HT1080 (cell line): ENCODE measurements at regions not wholly inside any gene's neighbourhood (a gene's known extent, or its start where the extent isn't known, plus 50 kb on each side); places are given as distances from the start of the nearest gene placed in this dataset.
A peak's percentile ranks its signal among the peaks of the same experiment; 100 is the strongest.
"Not testable (repeated sequence)": the region's sequence is repeated elsewhere in the genome, so short reads cannot be mapped to it uniquely, and the experiment has no call there.

Source experiments
- DNase-seq: peaks from one replicate; pipeline ENCODE4 v3.0.0-alpha.2; 2015; ENCODE audit warnings: low read depth

DNA sequence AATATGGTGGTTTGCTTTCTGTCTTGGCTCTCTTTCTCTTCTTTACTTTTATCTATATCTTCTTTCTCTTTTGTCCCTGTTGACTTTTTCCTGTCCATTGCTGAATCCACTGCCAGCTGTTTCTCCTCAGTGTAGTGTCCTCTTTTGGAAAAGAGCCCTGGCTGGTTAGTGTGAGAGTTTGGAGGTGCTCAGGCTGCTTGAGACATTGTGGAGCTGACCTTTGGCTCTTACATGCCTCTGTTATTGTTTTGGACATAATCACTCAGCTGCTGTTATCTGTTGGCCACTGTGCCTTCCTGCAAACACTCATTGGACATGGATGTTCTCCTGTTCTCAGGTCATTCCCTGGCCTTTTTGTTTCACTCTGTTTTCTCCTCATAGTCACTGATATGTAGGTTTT is 295.4 kb upstream of the RIOK2 start:
- no peak for DNase-seq

DNA sequence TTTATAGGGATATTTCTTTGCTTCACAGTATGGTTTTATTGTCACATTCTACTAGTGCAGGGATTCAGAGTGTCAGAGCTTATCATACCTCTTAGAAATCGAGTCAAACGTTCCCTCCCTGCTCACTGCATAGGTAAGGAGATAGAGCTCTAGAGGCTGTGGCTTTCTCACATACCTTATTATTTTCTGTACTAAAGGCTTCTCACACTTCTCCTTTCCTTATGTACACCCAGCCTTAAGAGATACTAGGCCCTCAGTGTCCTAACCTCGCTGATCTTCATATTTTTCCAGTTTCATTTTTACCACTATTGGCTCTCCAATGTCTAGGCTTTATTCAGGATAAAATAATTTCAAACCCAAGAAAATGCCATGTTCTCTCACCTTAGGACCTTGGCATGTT is 297.3 kb upstream of the RIOK2 start:
- no peak for DNase-seq

DNA sequence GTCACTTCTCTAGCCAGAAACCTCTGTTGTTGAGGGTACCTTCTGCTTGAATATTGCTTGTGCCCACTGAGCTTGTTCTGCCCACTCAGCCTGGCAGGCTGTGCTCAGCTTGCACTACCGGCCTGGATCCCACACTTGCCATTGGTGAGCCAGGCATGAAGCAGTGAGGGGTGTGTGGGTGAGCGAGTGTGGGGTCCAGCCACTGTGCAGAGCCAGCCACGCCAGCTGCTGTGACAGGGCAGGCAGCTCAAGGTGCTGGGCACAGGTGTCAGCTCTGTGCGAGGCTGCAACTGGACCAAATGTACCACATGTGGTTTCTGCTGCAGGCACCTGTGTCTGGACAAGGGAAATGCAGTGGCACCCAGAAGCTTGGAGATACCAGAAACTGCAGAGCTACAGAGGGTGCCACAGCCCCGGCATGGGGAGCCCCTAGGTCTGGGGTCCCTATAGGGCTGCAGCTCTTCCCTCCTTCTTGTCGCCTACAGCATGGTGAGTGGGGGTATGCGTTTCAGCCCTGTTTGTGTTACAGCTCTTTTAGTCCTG is 305.1 kb upstream of the RIOK2 start:
- DNase-seq, result no peak

DNA sequence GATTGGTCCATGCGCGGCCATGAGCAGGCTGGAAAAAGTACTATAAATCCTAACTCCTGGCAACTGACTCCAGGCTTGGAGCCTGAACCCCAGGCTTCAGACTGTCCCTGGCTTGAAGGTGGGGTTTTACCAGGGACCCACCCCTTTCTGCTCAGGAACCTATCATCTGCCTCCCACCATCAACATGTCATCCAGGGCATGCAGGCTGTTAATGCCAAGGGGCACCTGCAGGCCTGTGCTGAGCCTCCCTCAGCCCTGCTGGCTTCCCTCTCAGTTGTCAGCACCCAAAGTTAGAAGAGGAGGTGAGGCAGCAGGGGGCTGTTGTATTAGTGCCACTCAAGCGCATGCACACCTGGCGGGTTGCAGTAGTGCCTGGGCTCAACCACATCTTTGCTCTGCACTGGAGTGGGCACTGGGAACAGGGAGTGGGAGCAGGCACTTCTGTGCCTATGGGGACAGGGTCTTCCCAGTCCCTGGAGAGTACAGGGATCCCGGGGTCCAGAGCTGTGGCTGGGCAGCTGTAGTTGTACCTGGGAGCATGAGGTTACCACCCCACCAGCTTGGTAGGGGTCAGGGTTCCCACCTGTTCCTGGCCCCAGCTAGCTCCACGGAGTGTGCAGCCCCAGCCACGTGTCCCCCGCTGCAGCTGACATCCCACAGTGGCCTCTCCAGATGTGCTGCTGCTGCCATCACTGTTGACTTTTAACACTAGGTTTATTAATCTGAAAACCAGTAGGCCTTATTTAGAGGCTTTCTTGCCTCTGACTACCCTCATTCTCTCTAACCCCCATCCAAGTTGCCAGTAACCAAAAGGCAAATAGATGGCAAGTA is 306.2 kb upstream of the RIOK2 start:
- DNase-seq, result no peak

DNA sequence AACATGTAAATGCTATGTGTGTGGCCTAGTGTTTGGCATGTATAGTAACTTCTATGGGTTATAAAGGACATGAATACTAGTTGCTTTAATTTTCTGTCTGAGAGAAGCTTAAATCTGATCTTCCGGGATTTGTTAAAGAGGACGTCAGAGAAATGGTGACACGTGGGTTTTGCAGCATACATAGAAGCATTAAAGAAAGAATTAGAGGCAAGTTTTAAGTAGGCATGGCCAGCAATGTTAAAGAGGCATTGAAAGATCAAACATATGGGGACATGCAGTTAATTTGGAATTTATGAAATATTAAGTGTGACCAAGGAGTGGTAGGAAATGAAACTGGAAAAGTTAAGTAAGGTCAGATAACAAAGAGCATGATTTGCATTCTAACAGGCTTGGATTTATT is 311.4 kb upstream of the RIOK2 start:
- DNase-seq, result no peak

DNA sequence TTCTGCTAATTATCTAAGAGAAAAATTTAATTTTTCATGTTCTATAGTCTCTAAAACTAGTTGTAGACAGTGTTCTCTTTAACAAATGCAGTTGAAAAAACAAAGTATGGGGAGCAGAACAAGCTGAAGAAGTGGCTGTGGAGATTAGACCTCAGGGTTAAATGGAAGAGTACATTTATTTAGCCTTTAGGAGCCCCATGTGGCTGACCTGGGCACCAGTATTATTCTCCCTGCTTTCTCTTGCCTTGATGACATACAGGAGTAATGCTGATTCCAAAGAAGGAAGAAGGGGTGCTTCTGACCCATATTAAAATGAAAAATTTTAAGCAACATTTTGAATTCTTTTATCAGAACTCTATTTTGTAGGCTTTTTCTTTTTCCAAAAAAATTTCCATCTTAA is 312.3 kb upstream of the RIOK2 start:
- no peak for DNase-seq

DNA sequence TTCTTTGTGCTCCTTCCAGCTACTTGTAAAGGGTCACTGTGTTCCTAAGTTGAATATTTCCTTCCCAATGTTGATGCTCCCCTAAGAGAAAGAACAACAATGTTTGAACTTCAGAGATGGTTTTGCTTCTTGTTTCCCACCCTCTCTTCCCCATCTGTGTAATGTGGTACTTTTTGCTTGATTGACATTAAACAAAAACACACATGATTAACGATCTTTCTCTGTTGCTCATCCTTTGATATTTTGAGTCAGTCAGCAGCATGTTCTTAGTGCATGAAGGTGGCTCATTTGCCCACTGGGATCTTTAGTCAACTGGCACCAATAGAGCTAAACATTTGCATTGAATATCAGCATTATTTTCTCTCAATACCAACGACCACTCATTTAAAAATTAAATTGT is 313.0 kb upstream of the RIOK2 start:
- DNase-seq, result no peak

DNA sequence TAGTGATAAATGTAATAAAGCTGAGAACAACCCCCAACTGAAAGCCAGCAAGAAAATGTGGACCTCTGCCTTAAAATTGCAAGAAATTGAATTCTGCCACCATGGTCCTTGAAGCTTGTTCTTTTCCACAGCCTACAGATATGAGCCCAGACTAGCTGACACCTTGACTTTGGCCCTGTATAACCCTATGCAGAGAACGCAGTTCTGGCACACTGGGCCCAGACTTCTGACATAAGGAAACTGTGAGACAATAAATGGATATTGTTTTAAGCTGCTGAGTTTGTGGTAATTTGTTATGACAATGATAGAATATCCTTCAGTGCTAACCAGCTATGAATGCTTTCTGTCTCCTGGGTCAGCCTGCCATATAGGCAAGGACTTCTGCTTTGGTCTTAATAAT is 315.6 kb upstream of the RIOK2 start:
- no peak for DNase-seq

DNA sequence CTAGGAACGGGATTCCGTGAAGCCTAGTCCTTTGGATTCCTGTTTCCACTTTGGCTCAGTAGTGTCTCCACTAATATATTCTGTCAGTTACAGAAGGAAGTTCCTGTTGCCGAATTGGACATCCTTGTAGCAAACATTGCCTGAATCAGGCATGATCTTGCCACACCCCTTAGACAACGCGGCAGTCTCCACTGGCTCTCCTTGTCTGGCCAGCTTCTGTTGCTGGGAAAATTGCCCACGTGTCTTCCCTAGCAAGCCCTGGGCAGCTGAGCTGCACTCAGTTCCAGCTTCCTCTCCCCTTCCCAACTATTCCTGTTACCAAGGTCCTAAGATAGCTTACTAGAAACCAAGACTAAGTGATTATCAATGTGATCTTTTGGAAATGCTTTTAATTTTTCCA is 316.6 kb upstream of the RIOK2 start:
- DNase-seq, result no peak

DNA sequence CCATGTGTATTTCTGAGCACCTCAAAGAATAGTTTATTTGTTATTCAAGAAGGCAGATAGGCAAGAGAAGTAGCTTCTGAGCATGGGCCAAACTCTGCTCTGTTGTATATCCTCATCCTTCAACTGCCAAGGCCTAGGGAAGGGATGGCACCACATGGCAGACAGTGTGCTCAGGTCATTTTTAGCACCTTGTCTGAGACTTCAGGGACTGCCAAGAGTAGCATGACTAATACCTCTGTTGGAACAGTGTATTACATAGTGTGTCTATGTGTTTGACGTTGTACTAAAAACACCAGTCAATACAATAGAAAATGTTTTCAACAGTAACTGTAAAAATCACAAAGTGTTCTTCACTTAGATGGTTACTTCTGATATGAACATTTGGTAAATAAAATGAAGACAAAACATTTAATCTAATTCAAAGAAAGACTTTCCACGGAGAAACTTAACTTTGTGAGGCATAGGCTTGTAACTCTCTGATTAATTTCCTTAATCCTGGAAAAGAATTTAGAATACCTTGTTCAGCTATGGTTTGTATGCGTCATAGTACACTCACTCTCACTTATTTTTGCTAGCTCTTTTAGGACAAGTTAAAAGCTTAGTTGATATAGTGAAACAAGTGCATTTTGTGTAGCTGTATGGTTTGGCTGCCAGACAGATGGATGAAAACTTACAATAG is 318.4 kb upstream of the RIOK2 start:
- DNase-seq, result peak; percentile 3

DNA sequence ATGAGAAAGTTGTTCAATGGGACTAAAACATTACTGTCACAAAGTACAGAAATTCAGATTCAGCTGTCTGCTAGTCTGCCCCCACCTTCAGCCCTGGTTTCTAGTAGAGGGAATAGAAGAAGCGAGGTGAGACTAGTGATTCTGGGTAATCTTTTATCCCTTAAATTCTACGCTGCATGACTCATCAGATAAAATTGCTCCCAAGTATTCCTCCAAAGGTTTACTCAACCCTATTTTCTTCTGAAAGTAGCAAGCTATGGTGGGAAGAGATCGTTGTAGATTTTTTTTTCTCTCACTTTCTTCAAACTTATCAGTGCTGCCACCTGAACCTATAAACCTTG is 318.9 kb upstream of the RIOK2 start:
- DNase-seq, result peak; percentile 51

DNA sequence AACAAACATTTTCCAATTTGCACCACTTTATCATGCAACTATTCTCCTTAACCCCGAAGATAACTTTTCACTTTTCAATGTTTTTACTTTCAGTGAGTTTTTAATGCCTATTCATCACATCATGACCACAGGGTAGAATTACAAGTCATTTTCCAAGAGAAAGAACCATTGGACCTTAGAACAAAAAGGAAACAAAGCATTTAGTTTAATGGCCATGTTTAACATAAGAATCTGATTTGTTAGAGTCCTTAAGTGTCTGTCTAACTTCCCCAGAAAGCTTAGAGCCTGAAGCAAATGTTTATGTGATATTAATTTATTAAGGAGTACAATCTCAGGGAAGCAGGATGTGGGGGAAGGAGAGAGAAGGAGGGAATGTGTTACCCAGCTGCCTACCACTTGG is 325.8 kb upstream of the RIOK2 start:
- DNase-seq, result no peak

DNA sequence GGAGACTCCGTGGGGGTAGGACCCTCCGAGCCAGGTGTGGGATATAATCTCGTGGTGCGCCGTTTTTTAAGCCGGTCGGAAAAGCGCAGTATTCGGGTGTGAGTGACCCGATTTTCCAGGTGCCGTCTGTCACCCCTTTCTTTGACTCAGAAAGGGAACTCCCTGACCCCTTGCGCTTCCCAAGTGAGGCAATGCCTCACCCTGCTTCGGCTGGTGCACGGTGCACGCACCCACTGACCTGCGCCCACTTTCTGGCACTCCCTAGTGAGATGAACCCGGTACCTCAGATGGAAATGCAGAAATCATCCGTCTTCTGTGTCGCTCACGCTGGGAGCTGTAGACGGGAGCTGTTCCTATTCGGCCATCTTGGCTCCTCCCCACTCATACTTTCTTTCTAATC is 336.5 kb upstream of the RIOK2 start:
- not testable (repeated sequence) for DNase-seq

DNA sequence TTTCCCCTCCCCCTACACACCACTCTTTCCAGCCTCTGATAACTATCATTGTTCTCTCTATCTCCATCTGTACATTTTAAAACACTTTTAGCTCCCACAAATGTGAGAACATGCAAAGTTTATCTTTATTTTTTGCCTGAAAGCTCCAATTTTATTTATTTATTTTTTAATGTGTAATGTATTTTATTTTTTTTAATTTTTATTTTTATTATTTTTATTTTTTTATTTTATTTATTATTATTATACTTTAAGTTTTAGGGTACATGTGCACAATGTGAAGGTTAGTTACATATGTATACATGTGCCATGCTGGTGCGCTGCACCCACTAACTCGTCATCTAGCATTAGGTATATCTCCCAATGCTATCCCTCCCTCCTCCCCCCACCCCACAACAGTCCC is 340.3 kb upstream of the RIOK2 start:
- not testable (repeated sequence) for DNase-seq

DNA sequence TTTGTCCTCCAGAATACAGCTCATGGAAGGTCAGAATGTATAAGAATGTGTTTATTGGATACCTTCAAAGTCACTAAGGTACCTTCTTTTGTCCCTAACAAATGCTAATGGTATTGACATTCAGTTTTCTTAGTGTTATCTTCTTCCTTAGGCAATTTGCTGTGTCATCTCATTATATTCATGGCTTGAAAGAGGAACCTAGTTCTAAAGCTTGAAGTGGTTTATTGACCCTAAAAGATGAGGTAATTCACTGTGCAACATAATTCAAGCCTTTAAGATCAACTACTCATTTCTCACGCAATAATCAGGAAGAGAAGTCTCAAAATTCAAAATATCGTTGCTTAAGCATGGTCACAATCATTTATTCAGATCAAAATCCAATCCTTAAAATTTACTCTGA is 342.7 kb upstream of the RIOK2 start:
- no peak for DNase-seq

DNA sequence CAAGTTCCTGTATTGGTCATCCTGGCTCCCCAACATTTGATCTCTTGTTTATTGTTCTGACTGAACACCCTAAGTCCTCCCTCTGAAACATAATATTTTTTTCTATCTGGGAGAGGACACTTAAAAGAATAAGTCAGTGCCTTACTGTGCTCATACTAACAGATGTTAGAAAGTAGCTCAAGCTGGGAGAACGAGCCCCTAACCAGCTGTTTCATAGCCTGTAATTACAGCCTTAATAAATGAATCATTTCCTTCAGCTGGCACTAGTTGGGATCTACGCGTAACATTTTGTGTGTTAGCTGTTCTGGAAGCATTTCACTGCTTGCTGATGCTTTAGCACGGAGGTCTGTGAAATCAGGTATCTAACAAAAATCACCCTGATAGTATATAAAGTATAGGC is 345.9 kb upstream of the RIOK2 start:
- peak; percentile 44 for DNase-seq

DNA sequence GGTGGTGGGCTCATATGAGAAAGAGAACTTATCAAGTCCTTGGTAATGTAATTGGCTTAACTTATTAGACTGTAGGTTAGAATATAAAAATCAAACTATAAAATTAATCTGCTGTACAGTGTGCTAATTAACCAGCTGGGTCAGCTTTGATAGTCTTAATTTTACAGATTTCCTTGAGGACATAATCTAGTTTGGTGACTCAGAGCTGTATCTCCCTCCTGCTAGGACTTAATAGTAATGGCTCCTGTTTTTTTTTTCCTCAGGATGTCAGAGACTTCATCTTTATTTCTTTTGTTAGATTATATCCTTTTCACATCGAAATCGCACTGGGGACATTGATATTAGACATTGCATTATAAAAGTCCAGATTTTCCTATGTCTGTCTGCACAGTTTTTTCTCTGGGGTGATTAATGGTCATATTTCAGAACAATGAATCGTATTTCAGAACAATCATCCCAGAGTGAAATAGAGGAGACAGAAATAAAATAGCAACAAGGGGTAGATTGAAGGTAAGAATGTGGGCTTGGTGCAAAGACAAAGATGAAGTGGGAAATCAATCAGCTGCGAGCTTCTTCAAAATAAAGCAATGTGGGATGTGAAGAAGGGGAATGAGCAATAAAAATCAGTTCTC is 346.4 kb upstream of the RIOK2 start:
- no peak for DNase-seq

DNA sequence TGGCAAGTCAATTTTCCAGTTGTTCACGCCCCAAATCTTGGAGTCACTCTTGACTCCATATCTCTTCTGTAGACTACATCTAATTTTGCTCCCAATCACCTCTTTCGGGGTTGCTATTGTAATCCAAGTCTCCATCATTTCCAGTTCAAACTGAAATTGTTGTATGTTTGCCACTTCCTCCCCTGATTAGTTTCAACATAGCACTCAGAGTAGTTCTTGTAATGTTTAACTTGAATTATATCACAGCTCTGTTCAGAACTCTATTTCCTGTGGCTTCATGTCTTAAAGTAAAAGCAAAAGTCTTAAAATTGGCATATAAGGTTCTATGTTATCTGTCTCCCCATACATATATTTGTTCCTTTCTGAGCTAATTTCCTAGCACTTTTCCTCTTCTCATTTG is 348.5 kb upstream of the RIOK2 start:
- no peak for DNase-seq

DNA sequence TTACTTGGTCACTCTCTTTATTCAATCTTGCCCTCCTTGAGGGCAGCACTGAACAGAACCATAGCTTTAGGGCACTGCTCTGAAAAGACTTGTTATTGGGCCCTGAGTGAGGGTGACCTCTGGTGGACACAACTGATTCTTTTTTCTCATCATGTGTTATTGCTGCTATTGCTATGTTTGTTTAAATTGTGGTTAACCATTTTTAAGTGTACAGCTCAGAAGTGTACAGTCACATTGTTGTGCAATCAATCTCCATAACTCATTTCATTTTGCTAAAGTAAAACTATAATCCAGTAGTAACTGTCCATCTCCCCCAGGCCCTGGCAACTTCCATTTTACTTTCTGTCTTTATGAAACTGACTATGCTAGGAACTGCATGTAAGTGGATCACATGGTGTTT is 351.1 kb upstream of the RIOK2 start:
- peak; percentile 85 for DNase-seq

DNA sequence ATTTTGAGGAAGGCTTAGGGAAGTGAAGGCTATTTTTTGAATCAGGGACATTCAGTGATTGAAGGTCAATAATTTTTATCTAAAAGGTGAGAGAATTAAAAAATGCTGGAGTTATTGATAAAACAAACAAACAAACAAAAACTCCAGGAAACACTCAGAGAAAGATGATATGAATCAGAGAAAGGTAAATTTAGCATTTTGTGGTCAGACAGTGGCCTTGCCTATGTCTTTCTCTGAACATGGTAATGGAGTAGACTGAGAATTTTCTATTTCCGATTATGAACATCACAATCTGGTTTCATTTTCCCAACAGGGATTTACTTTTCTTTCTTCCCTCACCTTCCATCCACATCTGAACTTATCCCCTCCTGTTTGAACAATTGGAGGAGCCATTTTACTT is 353.6 kb upstream of the RIOK2 start:
- no peak for DNase-seq

DNA sequence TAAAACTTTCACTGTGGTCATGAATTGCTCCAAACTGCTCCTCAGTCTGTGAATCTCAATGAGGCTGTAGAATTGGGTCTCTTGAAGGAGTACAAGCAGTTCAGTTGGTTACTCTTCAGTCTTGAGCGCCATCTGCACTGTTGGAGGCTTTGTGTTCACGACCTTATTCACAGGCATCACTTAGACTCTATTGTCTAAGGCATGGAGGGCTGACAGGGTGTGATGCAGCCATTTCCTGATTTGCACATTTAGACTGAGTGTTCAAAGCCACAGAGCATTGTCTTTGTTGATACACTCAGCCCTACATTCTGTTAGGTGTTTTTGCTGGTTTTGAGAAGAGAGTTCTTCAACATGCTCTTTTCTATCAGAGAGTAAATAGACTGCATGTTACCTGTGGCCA is 355.9 kb upstream of the RIOK2 start:
- DNase-seq, result no peak

DNA sequence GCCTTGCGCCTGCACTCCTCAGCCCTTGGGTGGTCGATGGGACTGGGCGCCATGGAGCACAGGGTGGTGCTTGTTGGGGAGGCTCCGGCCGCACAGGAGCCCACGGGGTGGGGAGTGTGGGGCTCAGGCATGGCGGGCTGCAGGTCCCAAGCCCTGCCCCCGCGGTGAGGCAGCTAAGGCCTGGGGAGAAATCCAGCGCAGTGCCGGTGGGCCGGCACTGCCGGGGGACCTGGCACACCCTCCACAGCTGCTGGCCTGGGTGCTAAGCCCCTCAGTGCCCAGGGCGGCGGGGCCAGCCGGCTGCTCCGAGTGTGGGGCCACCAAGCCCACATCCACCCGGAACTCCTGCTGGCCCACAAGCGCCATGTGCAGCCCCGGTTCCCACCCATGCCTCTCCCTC is 358.8 kb upstream of the RIOK2 start:
- no peak for DNase-seq

DNA sequence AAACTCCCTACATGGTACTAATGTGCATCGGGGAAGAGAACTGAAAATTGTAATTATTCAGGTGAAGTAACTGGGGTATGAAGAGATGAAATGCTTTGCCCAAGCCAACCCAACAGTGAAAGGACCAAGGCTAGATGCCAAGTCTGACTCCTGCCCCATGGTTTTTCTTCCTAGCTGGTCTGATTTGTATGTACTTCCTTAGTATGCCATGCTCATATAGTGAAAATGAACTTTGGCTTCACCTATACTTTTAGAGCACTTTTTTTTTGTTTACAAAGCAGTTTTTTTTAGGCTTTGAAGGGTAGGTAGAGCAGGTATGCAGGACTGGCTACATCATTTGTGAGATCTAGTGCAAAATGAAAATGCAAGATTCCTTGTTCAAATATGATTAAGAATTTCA is 359.4 kb upstream of the RIOK2 start:
- DNase-seq, result no peak
